ENCODE measurements at regions not wholly inside any gene's neighbourhood (a gene's known extent, or its start where the extent isn't known, plus 50 kb on each side); places are given as distances from the start of the nearest gene placed in this dataset.

- no peak for DNase-seq
Observed at GRCh38 chr4:163582703-163583102, 88.2 kb downstream of the TMA16 start.

DNA sequence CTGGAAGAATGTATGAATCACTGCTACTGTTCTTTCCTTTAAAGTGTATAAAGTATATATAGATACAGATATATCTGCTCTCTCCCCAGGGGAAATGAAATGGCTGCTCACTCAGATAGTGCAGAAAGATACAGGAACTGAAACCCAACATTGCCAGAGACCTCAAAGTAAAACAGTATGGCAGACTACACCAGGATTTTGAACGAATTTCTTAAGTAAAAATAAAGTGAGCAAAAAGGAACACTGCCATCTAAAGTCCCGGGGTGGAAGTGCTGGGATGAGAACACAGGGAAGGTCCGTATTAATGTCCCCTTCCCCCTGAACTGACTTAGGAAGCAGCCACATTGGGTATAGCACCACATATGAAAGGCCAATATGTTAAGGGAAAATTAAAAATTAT is 93.4 kb downstream of the TMA16 start:
- no peak for DNase-seq

DNA sequence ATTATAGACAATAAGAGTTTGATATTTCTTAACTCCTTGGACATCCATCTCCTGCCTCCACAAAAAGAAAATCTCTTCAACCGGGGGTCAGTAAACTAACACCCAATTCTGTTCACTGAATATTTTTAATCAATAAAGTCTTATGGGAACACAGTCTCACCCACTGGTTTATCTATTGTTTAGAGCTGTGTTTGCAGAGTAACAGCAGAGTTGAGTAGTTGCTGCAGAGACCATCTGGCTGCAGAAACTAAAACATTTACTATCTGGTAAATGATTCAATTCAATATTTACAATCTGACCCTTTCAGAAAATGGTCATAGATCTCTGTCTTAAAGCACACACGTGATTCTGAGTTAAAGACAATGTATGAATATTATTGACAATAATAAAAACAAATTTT is 94.0 kb downstream of the TMA16 start:
- DNase-seq, result no peak

- no peak for DNase-seq
Observed at GRCh38 chr4:163590103-163590502, 95.6 kb downstream of the TMA16 start.

GRCh38 chr4:163590619-163591264 is 96.3 kb downstream of the TMA16 start:
- DNase-seq, result no peak

- DNase-seq, result no peak
Observed at GRCh38 chr4:163591614-163592020, 97.1 kb downstream of the TMA16 start.

DNA sequence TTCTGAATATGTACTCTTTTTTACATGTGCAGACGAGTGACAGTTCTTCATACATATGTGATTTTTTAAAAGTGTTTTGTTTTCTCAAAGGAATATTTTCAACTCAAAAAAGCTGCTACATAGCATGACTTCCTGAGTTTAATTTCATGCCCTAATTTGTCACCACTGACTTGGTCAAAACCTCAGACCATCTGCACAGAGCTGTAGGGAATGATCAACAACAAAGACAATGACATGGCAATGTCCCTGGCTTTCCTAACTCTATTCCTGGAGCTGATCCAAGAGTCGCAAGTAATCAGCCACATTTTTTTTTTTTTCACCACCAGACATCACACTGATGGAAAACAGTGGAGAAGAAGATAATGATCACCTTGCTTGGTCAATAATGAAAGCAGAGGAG is 97.7 kb downstream of the TMA16 start:
- DNase-seq, result no peak

GRCh38 chr4:163595580-163595979 is 101.1 kb downstream of the TMA16 start:
- no peak for DNase-seq

DNA sequence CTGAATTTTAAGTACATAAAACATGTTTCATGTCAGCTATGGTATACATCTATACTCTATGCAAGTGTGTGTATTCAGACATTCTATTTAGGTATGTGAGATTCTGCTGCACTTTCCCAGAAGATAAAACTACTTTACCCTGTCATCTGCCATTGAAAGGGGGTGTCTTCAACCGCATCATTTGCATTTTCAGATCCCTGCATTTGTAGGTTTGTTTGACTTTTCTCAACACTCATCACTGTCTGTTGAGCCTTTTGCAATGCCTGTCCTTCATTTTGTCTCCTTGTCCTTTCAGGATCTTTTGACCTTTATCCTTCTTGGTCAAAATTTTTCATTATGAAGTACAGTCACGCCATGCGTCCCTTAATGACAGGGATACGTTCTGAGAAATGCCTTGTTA is 103.5 kb downstream of the TMA16 start:
- DNase-seq, result no peak

DNA sequence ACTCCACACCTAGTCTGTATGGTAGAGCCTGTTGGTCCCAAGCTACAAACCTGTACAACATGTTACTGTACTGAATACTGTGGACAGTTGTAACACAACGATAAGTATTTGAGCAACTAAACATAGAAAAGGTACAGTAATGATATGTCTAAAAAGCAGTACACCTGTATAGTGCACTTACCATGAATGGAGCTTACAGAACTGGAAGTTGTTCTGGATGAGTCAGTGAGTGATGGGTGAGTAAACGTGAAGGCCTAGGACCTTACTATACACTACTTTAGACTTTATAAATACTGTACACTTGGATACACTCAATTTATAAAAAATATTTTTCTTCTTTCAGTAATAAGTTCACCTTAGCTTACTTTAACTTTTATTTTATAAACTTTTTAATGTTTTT is 104.0 kb downstream of the TMA16 start:
- no peak for DNase-seq

DNA sequence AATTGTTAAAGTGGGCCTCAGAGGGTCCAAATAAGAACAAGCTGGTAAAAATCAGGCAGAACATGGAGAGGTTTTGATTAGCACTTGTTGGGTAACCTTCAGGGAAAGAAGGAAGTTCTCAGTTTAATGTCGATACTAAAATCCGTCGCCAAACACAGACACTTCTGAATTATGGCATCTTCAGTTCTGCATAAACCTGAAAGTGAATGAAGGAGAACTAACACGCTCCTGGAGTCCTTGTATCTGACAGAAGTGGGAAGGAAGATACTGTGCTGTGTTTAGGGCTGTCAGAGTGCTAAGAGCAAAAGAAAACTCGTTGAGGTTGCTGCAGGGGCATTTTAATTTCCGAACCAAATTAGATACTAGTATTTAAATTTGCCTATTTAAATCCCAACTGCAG is 106.2 kb downstream of the TMA16 start:
- no peak for DNase-seq

- DNase-seq, result no peak
Observed at GRCh38 chr4:163603257-163603656, 108.8 kb downstream of the TMA16 start.

- no peak for DNase-seq
Observed at GRCh38 chr4:163606896-163607691, 112.6 kb downstream of the TMA16 start.

DNA sequence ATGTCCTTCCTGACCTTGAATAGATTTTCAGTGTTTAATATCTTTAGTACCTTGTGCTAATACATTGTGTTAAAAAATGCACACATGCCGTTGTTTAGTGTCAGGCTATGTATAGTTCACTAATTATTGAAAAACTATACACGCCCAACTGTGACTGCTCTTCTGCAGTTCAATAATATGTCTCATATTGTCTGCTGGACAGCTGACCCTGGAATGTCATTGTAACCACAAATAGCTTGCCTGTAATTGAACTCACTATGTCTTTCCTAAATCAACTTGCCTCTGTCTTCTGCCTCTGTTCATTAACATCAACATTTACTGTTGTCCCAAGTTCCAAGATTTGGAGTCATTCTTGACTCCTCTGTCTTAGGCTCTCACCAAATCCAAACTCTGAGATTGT is 114.5 kb downstream of the TMA16 start:
- no peak for DNase-seq

GRCh38 chr4:163610648-163611047 is 116.2 kb downstream of the TMA16 start:
- no peak for DNase-seq

GRCh38 chr4:163611182-163611581 is 116.7 kb downstream of the TMA16 start:
- no peak for DNase-seq

GRCh38 chr4:163611784-163612445 is 117.4 kb downstream of the TMA16 start:
- DNase-seq, result no peak

DNA sequence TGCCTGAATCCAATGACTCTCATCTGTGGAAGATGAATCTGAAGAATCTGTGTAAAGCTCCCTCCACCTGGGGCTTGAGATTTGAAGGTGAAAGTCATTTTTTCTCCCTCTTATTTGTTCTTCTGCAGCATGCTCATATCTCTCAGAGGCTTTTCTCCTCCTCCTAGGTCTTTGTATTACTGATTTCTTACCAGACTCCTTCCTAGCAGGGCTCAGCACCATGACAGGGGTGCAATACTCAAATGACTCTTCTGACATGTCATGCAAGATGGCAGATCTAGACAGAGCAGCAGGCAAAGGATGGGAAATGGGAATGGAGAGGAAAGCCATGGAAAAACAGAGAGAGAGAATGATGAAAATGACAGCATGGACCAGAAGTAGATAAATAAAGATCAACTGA is 118.3 kb downstream of the TMA16 start:
- no peak for DNase-seq

DNA sequence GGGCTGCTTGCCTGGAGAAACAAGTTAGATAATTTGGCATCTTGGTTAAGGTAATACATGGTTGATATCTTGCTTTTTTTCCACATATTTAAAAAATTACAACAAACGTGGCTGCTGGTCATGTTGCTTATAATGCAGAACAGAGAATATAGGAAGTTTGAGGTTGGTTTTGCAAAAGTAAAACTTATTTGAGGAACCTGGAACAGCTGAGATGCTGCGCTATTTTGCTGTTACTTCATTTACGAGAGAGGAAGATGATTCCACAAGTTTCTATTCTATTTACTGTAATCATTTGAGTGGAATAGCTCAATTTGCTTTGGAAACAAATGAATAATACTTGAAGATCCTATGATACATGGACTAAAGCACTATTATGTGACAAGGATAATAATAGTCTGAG is 118.9 kb downstream of the TMA16 start:
- DNase-seq, result no peak

DNA sequence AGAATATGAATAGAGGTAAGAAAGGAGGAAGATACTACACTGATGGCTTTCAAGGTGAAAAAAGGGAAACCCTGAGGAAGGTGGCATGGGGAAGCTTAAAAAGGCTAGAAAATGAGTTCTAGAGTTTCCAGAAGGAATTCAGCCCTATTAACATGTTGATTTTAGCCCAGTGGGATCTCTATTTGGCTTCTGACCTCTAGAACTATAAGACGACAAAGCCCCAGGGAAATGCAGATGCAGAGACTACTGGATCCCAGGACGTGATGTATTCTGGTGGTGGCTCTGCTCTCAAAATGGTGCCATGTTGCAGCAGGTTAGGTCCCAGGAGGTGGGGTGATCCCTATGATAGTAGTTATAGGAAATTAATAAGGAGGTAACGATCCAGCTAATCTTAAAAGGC is 120.4 kb downstream of the TMA16 start:
- no peak for DNase-seq

DNA sequence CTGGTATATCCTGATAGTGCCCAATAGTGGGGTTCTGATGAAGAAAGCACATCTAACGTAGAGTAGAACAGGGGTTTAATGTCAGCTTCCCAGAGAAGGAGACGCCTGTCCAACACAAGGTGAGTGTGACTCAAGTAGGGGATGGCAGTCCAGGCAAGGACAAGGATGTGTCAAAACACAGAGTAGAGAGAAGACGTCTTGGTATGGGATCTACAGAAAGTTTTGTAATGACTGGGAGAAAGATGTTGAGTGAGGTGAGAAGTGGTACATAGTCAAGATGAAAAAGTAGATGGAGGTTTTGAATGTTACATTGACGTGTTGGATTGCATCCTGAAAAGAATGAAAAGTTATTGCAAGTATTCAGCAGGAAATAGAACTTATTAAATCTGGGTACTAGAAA is 124.4 kb downstream of the TMA16 start:
- no peak for DNase-seq

DNA sequence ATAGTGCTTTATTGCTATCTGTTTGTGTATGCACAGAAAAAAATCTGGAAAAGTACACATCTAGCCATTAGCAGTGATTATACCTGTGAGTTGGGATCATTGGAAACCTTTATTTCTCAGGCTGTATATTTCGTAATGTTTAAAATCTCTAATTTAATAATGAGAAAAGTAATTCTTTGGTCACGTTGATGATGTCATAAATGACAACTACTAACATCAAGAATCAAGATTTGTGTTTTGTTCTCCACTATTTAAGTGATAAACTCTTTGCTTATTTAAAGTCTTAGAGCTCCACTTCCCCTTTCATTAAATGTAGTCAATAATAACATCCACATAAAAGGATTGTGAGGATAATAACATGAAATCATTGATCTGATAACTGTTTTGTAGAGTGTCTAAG is 126.2 kb downstream of the TMA16 start:
- no peak for DNase-seq

DNA sequence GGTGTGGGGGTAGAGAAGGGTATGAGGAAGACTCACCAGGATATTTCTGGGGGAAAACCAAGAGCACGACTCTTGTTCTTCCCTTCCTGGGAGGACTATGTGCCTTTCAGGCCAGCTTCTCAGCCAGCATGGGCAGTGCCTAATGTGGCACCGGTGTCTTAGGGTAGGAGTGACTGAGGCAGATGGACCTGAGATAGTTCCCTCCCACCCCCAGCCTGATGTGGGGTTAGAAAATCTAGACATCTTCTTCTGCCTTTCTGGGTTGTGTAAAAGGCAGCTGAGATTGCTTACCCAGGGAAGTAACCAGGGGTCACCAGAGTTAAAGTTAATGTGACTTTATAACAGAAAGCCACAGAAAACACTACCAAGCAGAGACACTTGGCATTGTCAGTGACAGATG is 127.3 kb downstream of the TMA16 start:
- no peak for DNase-seq

- no peak for DNase-seq
Observed at GRCh38 chr4:163622379-163623035, 128.0 kb downstream of the TMA16 start.
